ENCODE measurements at regions not wholly inside any gene's neighbourhood (a gene's known extent, or its start where the extent isn't known, plus 50 kb on each side); places are given as distances from the start of the nearest gene placed in this dataset.
"Not testable (repeated sequence)": the region's sequence is repeated elsewhere in the genome, so short reads cannot be mapped to it uniquely, and the experiment has no call there.

GRCh38 chr14:104268725-104269436, 130.5 kb downstream of the KIF26A start:
- Histone ChIP-seq H2AFZ (ENCODE audit: low read length) (no peak overlapping the region), H3K4me3 (ENCODE audit: insufficient read depth, low read length) (no peak overlapping the region), H4K20me1 (ENCODE audit: insufficient read depth, low read length) (no peaks in the 10 kb centered on the region), H3K36me3 (ENCODE audit: insufficient read depth, low read length) (no peaks in the 10 kb centered on the region), H3K9me3 (ENCODE audit: low read depth, low read length) (no peaks in the 10 kb centered on the region), H3K79me2 (ENCODE audit: insufficient read depth, low read length) (no peaks in the 10 kb centered on the region), H3K27me3 (ENCODE audit: insufficient read depth, low read length) (no peaks in the 10 kb centered on the region), H3K4me2 (ENCODE audit: insufficient read depth, low read length) (no peak overlapping the region), H3K27ac (ENCODE audit: low read depth, low read length) (no peak overlapping the region), H3K4me1 (ENCODE audit: insufficient read depth, low read length) (no peaks in the 10 kb centered on the region)
- no peak for DNase-seq (ENCODE audit: insufficient read length, low spot score, missing footprints)
- no peak for TF ChIP-seq CTCF (IDR thresholded peaks at IDR 0.05; ENCODE audit: extremely low read depth, low read depth, low read length)

- H3K27ac ChIP-seq (ENCODE audit: low read depth, low read length); H2AFZ ChIP-seq (ENCODE audit: low read length); H3K4me3 ChIP-seq (ENCODE audit: insufficient read depth, low read length); H3K36me3 ChIP-seq (ENCODE audit: insufficient read depth, low read length); H3K4me2 ChIP-seq (ENCODE audit: insufficient read depth, low read length); DNase-seq (ENCODE audit: insufficient read length, low spot score, missing footprints); H3K4me1 ChIP-seq (ENCODE audit: insufficient read depth, low read length); H3K79me2 ChIP-seq (ENCODE audit: insufficient read depth, low read length); H4K20me1 ChIP-seq (ENCODE audit: insufficient read depth, low read length); H3K27me3 ChIP-seq (ENCODE audit: insufficient read depth, low read length); H3K9me3 ChIP-seq (ENCODE audit: low read depth, low read length): not testable (repeated sequence)
These were observed 131.3 kb downstream of the KIF26A start for GRCh38 chr14:104269511-104270241.

- no peak overlapping the region for H3K4me3 ChIP-seq (ENCODE audit: insufficient read depth, low read length)
- no peaks in the 10 kb centered on the region for H3K27me3 ChIP-seq (ENCODE audit: insufficient read depth, low read length)
- H3K9me3 ChIP-seq (ENCODE audit: low read depth, low read length) = no peaks in the 10 kb centered on the region
- no peaks in the 10 kb centered on the region for H3K79me2 ChIP-seq (ENCODE audit: insufficient read depth, low read length)
- H3K4me1 ChIP-seq (ENCODE audit: insufficient read depth, low read length) = no peaks in the 10 kb centered on the region
- no peaks in the 10 kb centered on the region for H3K36me3 ChIP-seq (ENCODE audit: insufficient read depth, low read length)
- no peaks in the 10 kb centered on the region for H4K20me1 ChIP-seq (ENCODE audit: insufficient read depth, low read length)
- DNase-seq (ENCODE audit: insufficient read length, low spot score, missing footprints) = no peak
- no peak overlapping the region for H2AFZ ChIP-seq (ENCODE audit: low read length)
- H3K27ac ChIP-seq (ENCODE audit: low read depth, low read length) = no peak overlapping the region
- no peak for TF ChIP-seq CTCF (IDR thresholded peaks at IDR 0.05; ENCODE audit: extremely low read depth, low read depth, low read length)
- H3K4me2 ChIP-seq (ENCODE audit: insufficient read depth, low read length) = no peak overlapping the region
These were observed 133.0 kb downstream of the KIF26A start for GRCh38 chr14:104271391-104271790.

- Histone ChIP-seq H3K4me2 (ENCODE audit: insufficient read depth, low read length) (no peak overlapping the region), H3K79me2 (ENCODE audit: insufficient read depth, low read length) (no peaks in the 10 kb centered on the region), H3K27ac (ENCODE audit: low read depth, low read length) (no peak overlapping the region), H3K4me1 (ENCODE audit: insufficient read depth, low read length) (no peaks in the 10 kb centered on the region), H3K27me3 (ENCODE audit: insufficient read depth, low read length) (no peaks in the 10 kb centered on the region), H3K4me3 (ENCODE audit: insufficient read depth, low read length) (no peak overlapping the region), H4K20me1 (ENCODE audit: insufficient read depth, low read length) (no peaks in the 10 kb centered on the region), H3K36me3 (ENCODE audit: insufficient read depth, low read length) (no peaks in the 10 kb centered on the region), H2AFZ (ENCODE audit: low read length) (no peak overlapping the region), H3K9me3 (ENCODE audit: low read depth, low read length) (no peaks in the 10 kb centered on the region)
- no peak for DNase-seq (ENCODE audit: insufficient read length, low spot score, missing footprints)
- no peak for TF ChIP-seq CTCF (IDR thresholded peaks at IDR 0.05; ENCODE audit: extremely low read depth, low read depth, low read length)
These were observed 136.4 kb downstream of the KIF26A start for GRCh38 chr14:104274806-104275205.
